ENCODE measurements at regions not wholly inside any gene's neighbourhood (a gene's known extent, or its start where the extent isn't known, plus 50 kb on each side); places are given as distances from the start of the nearest gene placed in this dataset.

- no peak for FAIRE-seq
Observed at GRCh38 chr4:32342054-32342453, 1621.9 kb downstream of the PCDH7 start.

- FAIRE-seq = no peak
Observed at GRCh38 chr4:32349026-32349425, 1628.9 kb downstream of the PCDH7 start.

GRCh38 chr4:32374206-32374605 lies 1654.0 kb downstream of the PCDH7 start:
- FAIRE-seq = no peak

GRCh38 chr4:32393806-32394205 lies 1673.6 kb downstream of the PCDH7 start:
- FAIRE-seq = no peak

- no peak for FAIRE-seq
Observed at GRCh38 chr4:32394255-32394654, 1674.1 kb downstream of the PCDH7 start.

- no peak for FAIRE-seq
Observed at GRCh38 chr4:32396507-32397070, 1676.4 kb downstream of the PCDH7 start.

- peak; percentile 14 for FAIRE-seq
Observed at GRCh38 chr4:32400870-32401269, 1680.7 kb downstream of the PCDH7 start.

GRCh38 chr4:32417113-32417704 lies 1697.0 kb downstream of the PCDH7 start:
- no peak for FAIRE-seq

- FAIRE-seq = no peak
Observed at GRCh38 chr4:32423267-32423666, 1703.1 kb downstream of the PCDH7 start.

GRCh38 chr4:32425243-32425642 lies 1705.1 kb downstream of the PCDH7 start:
- no peak for FAIRE-seq

GRCh38 chr4:32427566-32427965 lies 1707.4 kb downstream of the PCDH7 start:
- no peak for FAIRE-seq

GRCh38 chr4:32429151-32429550 lies 1709.0 kb downstream of the PCDH7 start:
- FAIRE-seq = no peak

GRCh38 chr4:32435308-32435707 lies 1715.1 kb downstream of the PCDH7 start:
- no peak for FAIRE-seq

GRCh38 chr4:32436816-32437215 lies 1716.6 kb downstream of the PCDH7 start:
- no peak for FAIRE-seq

GRCh38 chr4:32440391-32440790 lies 1720.2 kb downstream of the PCDH7 start:
- FAIRE-seq = no peak

- FAIRE-seq = no peak
Observed at GRCh38 chr4:32454482-32454881, 1734.3 kb downstream of the PCDH7 start.

- no peak for FAIRE-seq
Observed at GRCh38 chr4:32455231-32455630, 1735.1 kb downstream of the PCDH7 start.

- FAIRE-seq = no peak
Observed at GRCh38 chr4:32460972-32461371, 1740.8 kb downstream of the PCDH7 start.

- FAIRE-seq = no peak
Observed at GRCh38 chr4:32462944-32463343, 1742.8 kb downstream of the PCDH7 start.

- FAIRE-seq = peak; percentile 36
Observed at GRCh38 chr4:32470087-32470585, 1750.0 kb downstream of the PCDH7 start.

- FAIRE-seq = no peak
Observed at GRCh38 chr4:32472918-32473317, 1752.7 kb downstream of the PCDH7 start.

GRCh38 chr4:32475710-32476109 lies 1755.5 kb downstream of the PCDH7 start:
- FAIRE-seq = no peak

- FAIRE-seq = no peak
Observed at GRCh38 chr4:32477518-32477917, 1757.3 kb downstream of the PCDH7 start.

- no peak for FAIRE-seq
Observed at GRCh38 chr4:32485956-32486355, 1765.8 kb downstream of the PCDH7 start.

- no peak for FAIRE-seq
Observed at GRCh38 chr4:32488690-32489089, 1768.5 kb downstream of the PCDH7 start.
